IMR-90 (cell line): ENCODE measurements at regions not wholly inside any gene's neighbourhood (a gene's known extent, or its start where the extent isn't known, plus 50 kb on each side); places are given as distances from the start of the nearest gene placed in this dataset.

Experiments
- ATAC-seq: fragments of 200-7000 bp; cut with Tn5 transposase; 2 replicates; pipeline ENCODE4 v1.9.1; 2020; ENCODE audit warnings: low read depth, mild to moderate bottlenecking, moderate library complexity
- BruUV-seq: library from RNA; stranded (reverse); fragments of 400-500 nt; replicated peaks from 2 replicates; lab custom pipeline; 2021; lab: Mats Ljungman, UMichigan
- CTCF ChIA-PET: fragments of 300-600 bp; formaldehyde crosslinking; extraction: SDS; loops from one replicate; lab custom pipeline; 2021; ENCODE audit warnings: antibody characterized with exemption; lab: Yijun Ruan, JAX
- POLR2A ChIA-PET: fragments of 300-600 bp; sonication (Branson Sonifier 250); formaldehyde crosslinking; loops from one replicate; lab custom pipeline; 2022; ENCODE audit warnings: antibody characterized with exemption; ENCODE audit not compliant: unreplicated experiment; lab: Charles Lee
- DNase-seq: peaks from one replicate; pipeline ENCODE4 v3.0.0; 2013
- H2AFZ ChIP-seq: replicated peaks from 2 replicates; pipeline ENCODE3; 2013; ENCODE audit warnings: low read length, mild to moderate bottlenecking; ENCODE audit not compliant: poor library complexity
- H2AK5ac ChIP-seq: 2 replicates; pipeline ENCODE4 v1.6.1; 2013; ENCODE audit warnings: low read depth, low read length, inconsistent platforms
- H2AK9ac ChIP-seq: replicated peaks from 2 replicates; pipeline ENCODE3; 2013; ENCODE audit warnings: mild to moderate bottlenecking, low read depth, low read length, moderate library complexity; ENCODE audit not compliant: poor library complexity
- H2BK120ac ChIP-seq: 2 replicates; pipeline ENCODE4 v1.6.1; 2013; ENCODE audit warnings: low read depth, low read length, inconsistent platforms
- H2BK15ac ChIP-seq: 3 replicates; pipeline ENCODE4 v1.6.1; 2013; ENCODE audit warnings: low read depth, low read length, inconsistent platforms
- H2BK20ac ChIP-seq: 2 replicates; pipeline ENCODE4 v1.6.1; 2013; ENCODE audit warnings: low read depth, mild to moderate bottlenecking, inconsistent platforms, low read length, moderate library complexity
- H2BK5ac ChIP-seq: 2 replicates; pipeline ENCODE4 v1.6.1; 2013; ENCODE audit warnings: mild to moderate bottlenecking, low read depth, low read length, inconsistent platforms; ENCODE audit not compliant: poor library complexity, severe bottlenecking
- H3K14ac ChIP-seq: replicated peaks from 2 replicates; pipeline ENCODE4 v1.6.1; 2013; ENCODE audit warnings: low read depth, low read length, inconsistent platforms
- H3K18ac ChIP-seq: 2 replicates; pipeline ENCODE4 v1.6.1; 2013; ENCODE audit warnings: low read depth, low read length, control low read depth
- H3K23ac ChIP-seq: 2 replicates; pipeline ENCODE4 v1.6.1; 2013; ENCODE audit warnings: low read depth, low read length, inconsistent platforms
- H3K27ac ChIP-seq: 2 replicates; pipeline ENCODE4 v1.5.1; 2013; ENCODE audit warnings: mild to moderate bottlenecking, control low read depth, low read length; ENCODE audit not compliant: insufficient read depth
- H3K27me3 ChIP-seq: 2 replicates; pipeline ENCODE4 v1.6.1; 2013; ENCODE audit warnings: low read length; ENCODE audit not compliant: control insufficient read depth, insufficient read depth
- H3K36me3 ChIP-seq: 2 replicates; pipeline ENCODE4 v1.6.1; 2013; ENCODE audit warnings: low read length, mixed read lengths; ENCODE audit not compliant: control insufficient read depth, insufficient read depth
- H3K4ac ChIP-seq: 2 replicates; pipeline ENCODE4 v1.6.1; 2013; ENCODE audit warnings: low read depth, low read length, inconsistent platforms
- H3K4me1 ChIP-seq: 2 replicates; pipeline ENCODE4 v1.6.1; 2013; ENCODE audit warnings: low read length, mixed read lengths; ENCODE audit not compliant: control insufficient read depth, insufficient read depth
- H3K4me2 ChIP-seq: 2 replicates; pipeline ENCODE4 v1.6.1; 2013; ENCODE audit warnings: low read depth, mild to moderate bottlenecking, control low read depth, low read length, moderate library complexity
- H3K4me3 ChIP-seq: 2 replicates; pipeline ENCODE4 v1.5.1; 2013; ENCODE audit warnings: low read depth, mild to moderate bottlenecking, control low read depth, low read length, moderate library complexity; ENCODE audit not compliant: insufficient read depth
- H3K56ac ChIP-seq: 2 replicates; pipeline ENCODE4 v1.6.1; 2013; ENCODE audit warnings: low read length, inconsistent platforms; ENCODE audit not compliant: insufficient read depth; ENCODE audit errors: extremely low read depth
- H3K79me1 ChIP-seq, 2 experiments: 2 replicates each; pipeline ENCODE4 v1.6.1; 2013; ENCODE audit warnings: low read length in 2 of 2, inconsistent platforms in 1 of 2, low read depth in 1 of 2
- H3K9ac ChIP-seq: 2 replicates; pipeline ENCODE4 v1.6.1; 2013; ENCODE audit warnings: low read depth, low read length, control low read depth
- H3K9me1 ChIP-seq: 2 replicates; pipeline ENCODE4 v1.6.1; 2013; ENCODE audit warnings: low read length, inconsistent platforms; ENCODE audit not compliant: insufficient read depth
- H3K9me3 ChIP-seq: 2 replicates; pipeline ENCODE4 v1.6.1; 2013; ENCODE audit warnings: low read length; ENCODE audit not compliant: control insufficient read depth, insufficient read depth
- H4K20me1 ChIP-seq: 2 replicates; pipeline ENCODE4 v1.6.1; 2013; ENCODE audit warnings: low read length, inconsistent platforms; ENCODE audit not compliant: insufficient read depth
- H4K5ac ChIP-seq: 2 replicates; pipeline ENCODE4 v1.6.1; 2013; ENCODE audit warnings: mild to moderate bottlenecking, low read depth, low read length, control low read depth
- H4K8ac ChIP-seq, 2 experiments: 2 replicates each; pipeline ENCODE4 v1.6.1; 2013; ENCODE audit warnings: low read depth in 2 of 2, low read length in 2 of 2, control low read depth in 1 of 2, inconsistent platforms in 1 of 2
- H4K91ac ChIP-seq: 2 replicates; pipeline ENCODE4 v1.6.1; 2013; ENCODE audit warnings: low read depth, low read length, inconsistent platforms; ENCODE audit not compliant: insufficient read depth
- BHLHE40 ChIP-seq: fragments of 150-350 bp; IDR thresholded peaks from 2 replicates; pipeline ENCODE4 v1.6.1; 2016; ENCODE audit warnings: mild to moderate bottlenecking, low read depth, low read length
- CEBPB ChIP-seq: IDR thresholded peaks from 2 replicates; pipeline ENCODE4 v1.6.1; 2012; ENCODE audit warnings: low read depth, low read length, improper control_type of control experiment
- CHD1 ChIP-seq: IDR thresholded peaks from 2 replicates; pipeline ENCODE4 v1.6.1; 2012; ENCODE audit warnings: low read depth, low read length, improper control_type of control experiment
- CTCF ChIP-seq: conservative IDR thresholded peaks from 2 replicates; pipeline ENCODE4 v1.5.1; 2012; ENCODE audit warnings: mild to moderate bottlenecking, low read depth, low read length, improper control_type of control experiment
- FOS ChIP-seq: fragments of 150-350 bp; IDR thresholded peaks from 2 replicates; pipeline ENCODE4 v1.6.1; 2016; ENCODE audit warnings: low read depth, low read length
- MAFK ChIP-seq: IDR thresholded peaks from 2 replicates; pipeline ENCODE4 v1.6.1; 2012; ENCODE audit warnings: low read depth, low read length, improper control_type of control experiment
- MAZ ChIP-seq: IDR thresholded peaks from 2 replicates; pipeline ENCODE4 v1.6.1; 2012; ENCODE audit warnings: low read depth, mild to moderate bottlenecking, low read length, improper control_type of control experiment, moderate library complexity, borderline replicate concordance
- MXI1 ChIP-seq: IDR thresholded peaks from 2 replicates; pipeline ENCODE4 v1.6.1; 2012; ENCODE audit warnings: low read depth, mild to moderate bottlenecking, low read length, moderate library complexity, borderline replicate concordance
- NFE2L2 ChIP-seq: fragments of 150-350 bp; IDR thresholded peaks from 2 replicates; pipeline ENCODE4 v1.6.1; 2016; ENCODE audit warnings: low read depth, mild to moderate bottlenecking, low read length
- POLR2A ChIP-seq: IDR thresholded peaks from 2 replicates; pipeline ENCODE4 v1.6.1; 2012; ENCODE audit warnings: mild to moderate bottlenecking, low read depth, low read length
- RAD21 ChIP-seq: IDR thresholded peaks from 2 replicates; pipeline ENCODE4 v1.6.1; 2012; ENCODE audit warnings: low read length, improper control_type of control experiment
- RCOR1 ChIP-seq: IDR thresholded peaks from 2 replicates; pipeline ENCODE4 v1.6.1; 2012; ENCODE audit warnings: mild to moderate bottlenecking, low read length, improper control_type of control experiment; ENCODE audit not compliant: insufficient replicate concordance
- RFX5 ChIP-seq: IDR thresholded peaks from 2 replicates; pipeline ENCODE4 v1.8.0; 2012; ENCODE audit warnings: low read depth, mild to moderate bottlenecking, low read length, moderate library complexity
- SMC3 ChIP-seq: fragments of 150-350 bp; IDR thresholded peaks from 2 replicates; pipeline ENCODE4 v1.6.1; 2016; ENCODE audit warnings: low read depth, mild to moderate bottlenecking, antibody characterized with exemption, low read length, moderate library complexity
- WGBS, 2 experiments: methylation state at CpG; one replicate each; pipeline versions ENCODE4 v1.1.5 to v1.1.7; 2013; ENCODE audit warnings: missing lambda C conversion rate in 2 of 2; ENCODE audit not compliant: insufficient read length in 1 of 2; ENCODE audit errors: extremely low coverage in 2 of 2; 5-methylcytosine and 5-hydroxymethylcytosine counted together
- dilution Hi-C: fragments of 300-500 bp; cut with HindIII; formaldehyde crosslinking; loops from one replicate; pipeline ENCODE4 v1.14.3; 2018; ENCODE audit warnings: low sequenced_read_pairs; ENCODE audit not compliant: unreplicated experiment
- in situ Hi-C: fragments of 300-500 bp; cut with MboI; formaldehyde crosslinking; loops from 3 replicates; pipeline ENCODE4 v1.14.3; 2019; ENCODE audit warnings: low sequenced_read_pairs, inconsistent platforms, mixed read lengths
- intact Hi-C: fragments of 100-400 bp; cut with micrococcal nuclease; formaldehyde crosslinking; loops from 2 replicates; pipeline ENCODE4 v1.10.0; 2022
- TF ChIP-seq, protein P1 (sequence below): fragments of 150-350 bp; IDR thresholded peaks from 2 replicates; pipeline ENCODE4 v1.6.1; 2017; ENCODE audit warnings: mild to moderate bottlenecking, antibody characterized with exemption, low read length, low read depth
- TF ChIP-seq, protein P2 (sequence below): fragments of 150-350 bp; IDR thresholded peaks from 2 replicates; pipeline ENCODE4 v1.6.1; 2016; ENCODE audit warnings: low read depth, mild to moderate bottlenecking, low read length, moderate library complexity, borderline replicate concordance

DNA sequence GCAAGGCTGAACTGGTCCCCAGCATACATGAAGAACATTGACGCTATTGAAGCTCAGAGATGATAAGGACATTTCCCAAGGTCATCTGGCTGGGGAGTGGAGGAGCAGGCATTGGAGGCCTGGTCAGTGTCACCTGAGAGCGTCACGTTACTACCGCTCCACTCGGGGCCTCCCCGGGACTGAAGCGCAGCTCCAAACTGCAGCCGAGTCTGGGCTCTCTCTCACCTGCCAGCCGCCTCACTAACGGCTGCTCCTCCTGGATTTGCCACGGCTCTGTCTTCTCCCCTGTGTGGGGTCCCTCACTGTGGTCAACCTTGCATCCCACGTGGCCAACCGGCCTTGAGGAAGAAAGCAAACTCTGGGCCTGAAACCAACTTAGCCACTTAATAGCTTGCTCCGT lies 111.3 kb downstream of the ADSS2 start:
- no peak overlapping the region for H3K4me2 ChIP-seq
- no peak overlapping the region for H4K8ac ChIP-seq
- no peaks in the 10 kb centered on the region for H3K79me1 ChIP-seq
- intact Hi-C loops: no loop called here
- H3K14ac ChIP-seq: no peak overlapping the region
- in situ Hi-C loops: no loop called here
- POLR2A ChIA-PET: no interaction called here
- no peak overlapping the region for H3K4me3 ChIP-seq
- H4K5ac ChIP-seq: no peak overlapping the region
- no peak for ATAC-seq
- H2AK9ac ChIP-seq: no peak overlapping the region
- peaks cover 2% of the 10 kb centered on the region; the same call in 1 of the 2 replicates for H3K4me1 ChIP-seq
- dilution Hi-C loops: no loop called here
- no peak overlapping the region for H3K56ac ChIP-seq
- no peak overlapping the region for H2BK5ac ChIP-seq
- WGBS, 2 experiments: 91% methylated on average over 10 of the region's 14 CpGs; no CpG with 5 or more reads in 1 of the 2 experiments
- no peaks in the 10 kb centered on the region for H3K27me3 ChIP-seq
- no peak for DNase-seq
- H2BK15ac ChIP-seq: no peak overlapping the region
- no peak overlapping the region for H3K23ac ChIP-seq
- no peak overlapping the region for H2BK20ac ChIP-seq
- TF ChIP-seq MXI1 (no peak), POLR2A (no peak), MAZ (no peak), MAFK (no peak), FOS (no peak), CTCF (no peak), RFX5 (no peak), NFE2L2 (no peak), RCOR1 (no peak), CEBPB (no peak), CHD1 (no peak), RAD21 (no peak), SMC3 (no peak), BHLHE40 (no peak)
- TF ChIP-seq, protein P1, sequence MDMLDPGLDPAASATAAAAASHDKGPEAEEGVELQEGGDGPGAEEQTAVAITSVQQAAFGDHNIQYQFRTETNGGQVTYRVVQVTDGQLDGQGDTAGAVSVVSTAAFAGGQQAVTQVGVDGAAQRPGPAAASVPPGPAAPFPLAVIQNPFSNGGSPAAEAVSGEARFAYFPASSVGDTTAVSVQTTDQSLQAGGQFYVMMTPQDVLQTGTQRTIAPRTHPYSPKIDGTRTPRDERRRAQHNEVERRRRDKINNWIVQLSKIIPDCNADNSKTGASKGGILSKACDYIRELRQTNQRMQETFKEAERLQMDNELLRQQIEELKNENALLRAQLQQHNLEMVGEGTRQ: no peak
- TF ChIP-seq, protein P2, sequence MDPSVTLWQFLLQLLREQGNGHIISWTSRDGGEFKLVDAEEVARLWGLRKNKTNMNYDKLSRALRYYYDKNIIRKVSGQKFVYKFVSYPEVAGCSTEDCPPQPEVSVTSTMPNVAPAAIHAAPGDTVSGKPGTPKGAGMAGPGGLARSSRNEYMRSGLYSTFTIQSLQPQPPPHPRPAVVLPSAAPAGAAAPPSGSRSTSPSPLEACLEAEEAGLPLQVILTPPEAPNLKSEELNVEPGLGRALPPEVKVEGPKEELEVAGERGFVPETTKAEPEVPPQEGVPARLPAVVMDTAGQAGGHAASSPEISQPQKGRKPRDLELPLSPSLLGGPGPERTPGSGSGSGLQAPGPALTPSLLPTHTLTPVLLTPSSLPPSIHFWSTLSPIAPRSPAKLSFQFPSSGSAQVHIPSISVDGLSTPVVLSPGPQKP: no peak
- no peak overlapping the region for H3K4ac ChIP-seq
- no peak overlapping the region for H2BK120ac ChIP-seq
- no peaks in the 10 kb centered on the region for H3K36me3 ChIP-seq
- H2AK5ac ChIP-seq: no peak overlapping the region
- H3K9me3 ChIP-seq: no peaks in the 10 kb centered on the region
- no peak overlapping the region for H4K91ac ChIP-seq
- H3K9me1 ChIP-seq: peaks cover 3% of the 10 kb centered on the region; the same call in 1 of the 2 replicates
- no TSS peak for BruUV-seq
- H4K20me1 ChIP-seq: no peaks in the 10 kb centered on the region
- no peak overlapping the region for H3K18ac ChIP-seq
- no peak overlapping the region for H3K27ac ChIP-seq
- no peak overlapping the region for H3K9ac ChIP-seq
- CTCF ChIA-PET: interaction anchor here (0.8 kb wide), 1 partner anchor 15 kb away, joined by 3 read pairs; no protein-coding TSS in a partner anchor
- no peak overlapping the region for H2AFZ ChIP-seq
